IPS-20b (cell line): ENCODE measurements at regions not wholly inside any gene's neighbourhood (a gene's known extent, or its start where the extent isn't known, plus 50 kb on each side); places are given as distances from the start of the nearest gene placed in this dataset.
"Not testable (repeated sequence)": the region's sequence is repeated elsewhere in the genome, so short reads cannot be mapped to it uniquely, and the experiment has no call there.

Source experiments
- H3K27ac ChIP-seq: one replicate; pipeline ENCODE4 v1.5.1; 2013; ENCODE audit warnings: low read length
- H3K27me3 ChIP-seq: 2 replicates; pipeline ENCODE4 v1.6.1; 2013; ENCODE audit warnings: mild to moderate bottlenecking, low read length, inconsistent platforms; ENCODE audit not compliant: insufficient read depth
- H3K36me3 ChIP-seq: 2 replicates; pipeline ENCODE4 v1.6.1; 2013; ENCODE audit warnings: low read depth, mild to moderate bottlenecking, inconsistent platforms, low read length, moderate library complexity; ENCODE audit not compliant: insufficient read depth
- H3K4me1 ChIP-seq: 2 replicates; pipeline ENCODE4 v1.6.1; 2013; ENCODE audit warnings: mild to moderate bottlenecking, control low read depth, inconsistent platforms, low read length, moderate library complexity; ENCODE audit not compliant: insufficient read depth
- H3K4me3 ChIP-seq: 2 replicates; pipeline ENCODE4 v1.5.1; 2013; ENCODE audit warnings: mild to moderate bottlenecking, low read length, inconsistent platforms
- H3K9ac ChIP-seq: 2 replicates; pipeline ENCODE4 v1.6.1; 2013; ENCODE audit warnings: low read depth, mild to moderate bottlenecking, inconsistent platforms, low read length, moderate library complexity
- H3K9me3 ChIP-seq: 2 replicates; pipeline ENCODE4 v1.6.1; 2013; ENCODE audit warnings: mild to moderate bottlenecking, low read depth, low read length, inconsistent platforms; ENCODE audit not compliant: insufficient read depth

GRCh38 chr7:121618182-121618581 is 222.1 kb upstream of the FAM3C start:
- no peak overlapping the region for H3K9ac ChIP-seq
- no peaks in the 10 kb centered on the region for H3K36me3 ChIP-seq
- H3K4me3 ChIP-seq, result no peak overlapping the region
- peaks cover 10% of the 10 kb centered on the region for H3K9me3 ChIP-seq
- peaks cover 13% of the 10 kb centered on the region; the same call in 1 of the 2 replicates for H3K4me1 ChIP-seq
- H3K27ac ChIP-seq, result no peak overlapping the region
- no peaks in the 10 kb centered on the region for H3K27me3 ChIP-seq

GRCh38 chr7:121610243-121610642 is 214.1 kb upstream of the FAM3C start:
- no peak overlapping the region for H3K27ac ChIP-seq
- no peaks in the 10 kb centered on the region for H3K9me3 ChIP-seq
- H3K4me3 ChIP-seq, result no peak overlapping the region
- H3K4me1 ChIP-seq, result no peaks in the 10 kb centered on the region
- H3K36me3 ChIP-seq, result no peaks in the 10 kb centered on the region
- no peaks in the 10 kb centered on the region for H3K27me3 ChIP-seq
- no peak overlapping the region for H3K9ac ChIP-seq

GRCh38 chr7:121609208-121609607 is 213.1 kb upstream of the FAM3C start:
- Histone ChIP-seq H3K27ac (no peak overlapping the region), H3K9me3 (no peaks in the 10 kb centered on the region), H3K36me3 (no peaks in the 10 kb centered on the region), H3K4me1 (peaks cover 7% of the 10 kb centered on the region; the same call in 1 of the 2 replicates), H3K4me3 (no peak overlapping the region), H3K9ac (no peak overlapping the region), H3K27me3 (no peaks in the 10 kb centered on the region)

GRCh38 chr7:121608785-121609184 is 212.7 kb upstream of the FAM3C start:
- no peaks in the 10 kb centered on the region for H3K27me3 ChIP-seq
- no peaks in the 10 kb centered on the region for H3K9me3 ChIP-seq
- H3K9ac ChIP-seq, result no peak overlapping the region
- H3K4me3 ChIP-seq, result no peak overlapping the region
- H3K27ac ChIP-seq, result no peak overlapping the region
- no peaks in the 10 kb centered on the region for H3K36me3 ChIP-seq
- H3K4me1 ChIP-seq, result peaks cover 7% of the 10 kb centered on the region; the same call in 1 of the 2 replicates

- not testable (repeated sequence) for H3K27me3 ChIP-seq, H3K4me1 ChIP-seq, H3K9me3 ChIP-seq, H3K27ac ChIP-seq, H3K4me3 ChIP-seq, H3K36me3 ChIP-seq, H3K9ac ChIP-seq
Measured at GRCh38 chr7:121608183-121608582, 212.1 kb upstream of the FAM3C start.

- Histone ChIP-seq H3K4me3 (no peak overlapping the region), H3K9me3 (no peaks in the 10 kb centered on the region), H3K27me3 (no peaks in the 10 kb centered on the region), H3K9ac (no peak overlapping the region), H3K27ac (no peak overlapping the region), H3K4me1 (peaks cover 7% of the 10 kb centered on the region; the same call in 1 of the 2 replicates), H3K36me3 (no peaks in the 10 kb centered on the region)
Measured at GRCh38 chr7:121605317-121605680, 209.2 kb upstream of the FAM3C start.

- H3K9ac ChIP-seq, result no peak overlapping the region
- no peaks in the 10 kb centered on the region for H3K27me3 ChIP-seq
- no peak overlapping the region for H3K4me3 ChIP-seq
- H3K27ac ChIP-seq, result no peak overlapping the region
- H3K4me1 ChIP-seq, result peaks cover 7% of the 10 kb centered on the region; the same call in 1 of the 2 replicates
- H3K9me3 ChIP-seq, result no peaks in the 10 kb centered on the region
- no peaks in the 10 kb centered on the region for H3K36me3 ChIP-seq
Measured at GRCh38 chr7:121604627-121605316, 208.7 kb upstream of the FAM3C start.

- H3K4me1 ChIP-seq, result peaks cover 7% of the 10 kb centered on the region; the same call in 1 of the 2 replicates
- H3K36me3 ChIP-seq, result no peaks in the 10 kb centered on the region
- no peaks in the 10 kb centered on the region for H3K9me3 ChIP-seq
- H3K9ac ChIP-seq, result no peak overlapping the region
- no peak overlapping the region for H3K4me3 ChIP-seq
- H3K27ac ChIP-seq, result no peak overlapping the region
- no peaks in the 10 kb centered on the region for H3K27me3 ChIP-seq
Measured at GRCh38 chr7:121603886-121604285, 207.8 kb upstream of the FAM3C start.

GRCh38 chr7:121599887-121600286 is 203.8 kb upstream of the FAM3C start:
- Histone ChIP-seq H3K9me3 (no peaks in the 10 kb centered on the region), H3K27me3 (no peaks in the 10 kb centered on the region), H3K4me3 (no peak overlapping the region), H3K9ac (no peak overlapping the region), H3K36me3 (no peaks in the 10 kb centered on the region), H3K4me1 (peaks cover 7% of the 10 kb centered on the region; the same call in 1 of the 2 replicates), H3K27ac (no peak overlapping the region)

GRCh38 chr7:121595758-121596696 is 199.9 kb upstream of the FAM3C start:
- H3K27ac ChIP-seq, result no peak overlapping the region
- H3K9me3 ChIP-seq, result no peaks in the 10 kb centered on the region; the same call in 1 of the 2 replicates
- no peaks in the 10 kb centered on the region for H3K27me3 ChIP-seq
- no peak overlapping the region for H3K9ac ChIP-seq
- H3K4me3 ChIP-seq, result no peak overlapping the region
- no peaks in the 10 kb centered on the region for H3K36me3 ChIP-seq
- H3K4me1 ChIP-seq, result no peaks in the 10 kb centered on the region

- Histone ChIP-seq H3K9me3 (no peaks in the 10 kb centered on the region; the same call in 1 of the 2 replicates), H3K9ac (no peak overlapping the region), H3K4me1 (no peaks in the 10 kb centered on the region; the same call in 1 of the 2 replicates), H3K27me3 (no peaks in the 10 kb centered on the region), H3K27ac (no peak overlapping the region), H3K36me3 (no peaks in the 10 kb centered on the region), H3K4me3 (no peak overlapping the region)
Measured at GRCh38 chr7:121591926-121592325, 195.8 kb upstream of the FAM3C start.

GRCh38 chr7:121587435-121587834 is 191.3 kb upstream of the FAM3C start:
- Histone ChIP-seq H3K27me3 (no peaks in the 10 kb centered on the region), H3K4me1 (no peaks in the 10 kb centered on the region; the same call in 1 of the 2 replicates), H3K9me3 (no peaks in the 10 kb centered on the region), H3K9ac (no peak overlapping the region), H3K27ac (no peak overlapping the region), H3K36me3 (no peaks in the 10 kb centered on the region), H3K4me3 (no peak overlapping the region)
